ENCODE measurements at regions not wholly inside any gene's neighbourhood (a gene's known extent, or its start where the extent isn't known, plus 50 kb on each side); places are given as distances from the start of the nearest gene placed in this dataset.

DNA sequence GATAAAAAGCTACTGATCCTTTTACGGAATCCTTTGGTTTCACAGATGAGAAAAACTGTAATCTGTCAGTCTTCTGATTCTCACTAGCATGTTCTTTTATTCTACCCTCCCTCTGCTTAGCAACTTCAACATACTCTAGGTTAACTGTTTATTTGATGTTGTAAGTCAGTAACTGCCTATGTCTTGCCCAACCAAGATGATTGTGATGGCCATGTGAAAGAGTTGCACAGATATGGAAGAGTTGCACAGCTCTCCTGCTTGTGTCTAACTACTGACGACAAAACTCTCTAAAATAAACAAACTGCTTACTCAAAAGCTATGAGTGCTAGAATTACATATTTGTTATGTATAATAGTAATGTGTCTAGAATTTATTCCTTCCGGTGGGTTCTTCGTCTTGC, 227.3 kb upstream of the DAB2 start:
- ChIA-PET CTCF (no interaction called here), POLR2A (ENCODE audit: low non-redundant PET) (no interaction called here)
- intact Hi-C loops (cut with micrococcal nuclease; ENCODE audit: unreplicated experiment): no loop called here
- Histone ChIP-seq H3K9me3 (ENCODE audit: low read depth, low read length, poor library complexity, severe bottlenecking) (no peaks in the 10 kb centered on the region), H3K27me3 (replicated peaks; ENCODE audit: insufficient read depth, low read depth, low read length, poor library complexity) (peaks cover 17% of the 10 kb centered on the region), H3K27ac (ENCODE audit: low read depth, low read length, poor library complexity, severe bottlenecking) (no peak overlapping the region), H3K36me3 (ENCODE audit: insufficient read depth, low read length, poor library complexity, severe bottlenecking) (no peaks in the 10 kb centered on the region), H3K4me1 (ENCODE audit: insufficient read depth, low read length, poor library complexity, severe bottlenecking) (peaks cover 4% of the 10 kb centered on the region), H3K4me3 (ENCODE audit: low read depth, low read length, poor library complexity, severe bottlenecking) (no peak overlapping the region)
- TF ChIP-seq, protein P1, sequence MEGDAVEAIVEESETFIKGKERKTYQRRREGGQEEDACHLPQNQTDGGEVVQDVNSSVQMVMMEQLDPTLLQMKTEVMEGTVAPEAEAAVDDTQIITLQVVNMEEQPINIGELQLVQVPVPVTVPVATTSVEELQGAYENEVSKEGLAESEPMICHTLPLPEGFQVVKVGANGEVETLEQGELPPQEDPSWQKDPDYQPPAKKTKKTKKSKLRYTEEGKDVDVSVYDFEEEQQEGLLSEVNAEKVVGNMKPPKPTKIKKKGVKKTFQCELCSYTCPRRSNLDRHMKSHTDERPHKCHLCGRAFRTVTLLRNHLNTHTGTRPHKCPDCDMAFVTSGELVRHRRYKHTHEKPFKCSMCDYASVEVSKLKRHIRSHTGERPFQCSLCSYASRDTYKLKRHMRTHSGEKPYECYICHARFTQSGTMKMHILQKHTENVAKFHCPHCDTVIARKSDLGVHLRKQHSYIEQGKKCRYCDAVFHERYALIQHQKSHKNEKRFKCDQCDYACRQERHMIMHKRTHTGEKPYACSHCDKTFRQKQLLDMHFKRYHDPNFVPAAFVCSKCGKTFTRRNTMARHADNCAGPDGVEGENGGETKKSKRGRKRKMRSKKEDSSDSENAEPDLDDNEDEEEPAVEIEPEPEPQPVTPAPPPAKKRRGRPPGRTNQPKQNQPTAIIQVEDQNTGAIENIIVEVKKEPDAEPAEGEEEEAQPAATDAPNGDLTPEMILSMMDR (conservative IDR thresholded peaks at IDR 0.05; ENCODE audit: low read depth, low read length): no peak
- no peak for TF ChIP-seq EZH2 (IDR thresholded peaks at IDR 0.05; ENCODE audit: borderline replicate concordance, low read depth, low read length, poor library complexity, severe bottlenecking)
- no TSS peak for BruUV-seq (replicated peaks)
- DNase-seq (ENCODE audit: low spot score): no peak

DNA sequence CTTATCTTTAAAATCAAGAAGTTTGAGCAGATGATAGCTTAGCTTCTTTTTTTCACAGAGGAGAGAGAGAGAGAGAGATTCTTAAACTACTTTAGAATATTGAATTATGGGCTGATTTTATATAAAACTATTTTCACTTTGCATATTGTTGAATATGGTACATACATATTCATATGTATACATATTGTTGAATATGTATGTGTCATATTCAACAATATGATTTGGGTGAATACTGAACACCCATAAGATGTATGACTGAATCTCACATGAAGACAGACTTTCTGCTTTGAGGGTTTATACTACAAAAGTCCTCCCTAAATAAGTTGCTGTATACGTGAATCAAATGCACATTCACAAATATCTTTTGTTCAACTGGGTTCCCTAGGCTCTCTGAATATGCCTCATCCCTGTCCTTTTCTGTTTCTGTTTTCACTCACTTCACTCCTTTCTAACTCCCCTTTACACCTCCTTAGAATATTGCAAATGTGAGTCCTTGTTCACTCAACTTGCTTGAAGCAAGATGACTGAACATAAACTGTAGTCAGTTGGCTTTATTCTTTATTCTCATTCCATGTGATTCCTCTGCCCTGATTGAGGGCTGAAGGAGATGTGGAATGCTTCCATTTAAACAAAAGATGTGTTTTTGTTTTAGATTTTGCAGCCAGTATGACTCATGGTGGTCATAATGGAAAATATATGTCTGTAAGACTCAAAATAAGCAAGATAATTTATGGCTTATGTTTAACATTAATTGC, 225.4 kb upstream of the DAB2 start:
- no TSS peak for BruUV-seq (replicated peaks)
- no peak overlapping the region for H3K4me3 ChIP-seq (ENCODE audit: low read depth, low read length, poor library complexity, severe bottlenecking)
- ChIA-PET CTCF (no interaction called here), POLR2A (ENCODE audit: low non-redundant PET) (no interaction called here)
- DNase-seq (ENCODE audit: low spot score): no peak
- intact Hi-C loops (cut with micrococcal nuclease; ENCODE audit: unreplicated experiment): no loop called here
- H3K4me1 ChIP-seq (ENCODE audit: insufficient read depth, low read length, poor library complexity, severe bottlenecking): peaks cover 4% of the 10 kb centered on the region
- no peak overlapping the region for H3K27ac ChIP-seq (ENCODE audit: low read depth, low read length, poor library complexity, severe bottlenecking)
- no peaks in the 10 kb centered on the region for H3K9me3 ChIP-seq (ENCODE audit: low read depth, low read length, poor library complexity, severe bottlenecking)
- no peaks in the 10 kb centered on the region for H3K36me3 ChIP-seq (ENCODE audit: insufficient read depth, low read length, poor library complexity, severe bottlenecking)
- peaks cover 6% of the 10 kb centered on the region for H3K27me3 ChIP-seq (replicated peaks; ENCODE audit: insufficient read depth, low read depth, low read length, poor library complexity)
- TF ChIP-seq, protein P1 (conservative IDR thresholded peaks at IDR 0.05; ENCODE audit: low read depth, low read length): no peak
- no peak for TF ChIP-seq EZH2 (IDR thresholded peaks at IDR 0.05; ENCODE audit: borderline replicate concordance, low read depth, low read length, poor library complexity, severe bottlenecking)

DNA sequence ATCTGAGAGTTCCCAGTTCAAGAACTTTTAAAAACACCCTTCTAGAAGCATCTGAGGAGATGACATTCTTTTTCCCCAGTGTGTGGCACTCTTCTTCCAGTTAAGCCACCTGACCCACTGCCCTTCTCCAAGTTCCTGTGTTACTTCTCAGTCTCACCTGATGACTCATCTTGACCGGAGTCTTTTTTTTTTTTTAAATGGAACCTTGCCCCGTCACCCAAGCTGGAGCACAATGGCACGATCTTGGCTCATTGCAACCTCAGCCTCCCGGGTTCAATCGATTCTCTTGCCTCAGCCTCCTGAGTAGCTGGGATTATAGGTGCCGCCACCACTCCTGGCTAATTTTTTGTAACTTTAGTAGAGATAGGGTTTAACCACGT, 224.1 kb upstream of the DAB2 start:
- Histone ChIP-seq H3K4me1 (ENCODE audit: insufficient read depth, low read length, poor library complexity, severe bottlenecking) (peaks cover 4% of the 10 kb centered on the region), H3K27me3 (replicated peaks; ENCODE audit: insufficient read depth, low read depth, low read length, poor library complexity) (peaks cover 6% of the 10 kb centered on the region), H3K36me3 (ENCODE audit: insufficient read depth, low read length, poor library complexity, severe bottlenecking) (no peaks in the 10 kb centered on the region), H3K9me3 (ENCODE audit: low read depth, low read length, poor library complexity, severe bottlenecking) (no peaks in the 10 kb centered on the region), H3K4me3 (ENCODE audit: low read depth, low read length, poor library complexity, severe bottlenecking) (no peak overlapping the region), H3K27ac (ENCODE audit: low read depth, low read length, poor library complexity, severe bottlenecking) (no peak overlapping the region)
- no peak for DNase-seq (ENCODE audit: low spot score)
- intact Hi-C loops (cut with micrococcal nuclease; ENCODE audit: unreplicated experiment): no loop called here
- POLR2A ChIA-PET (ENCODE audit: low non-redundant PET): no interaction called here
- no TSS peak for BruUV-seq (replicated peaks)
- TF ChIP-seq, protein P1 (conservative IDR thresholded peaks at IDR 0.05; ENCODE audit: low read depth, low read length): no peak
- no peak for TF ChIP-seq EZH2 (IDR thresholded peaks at IDR 0.05; ENCODE audit: borderline replicate concordance, low read depth, low read length, poor library complexity, severe bottlenecking)
- CTCF ChIA-PET: interaction anchor here (0.6 kb wide), 1 partner anchor 235 kb away, joined by 4 read pairs; no protein-coding TSS in a partner anchor

Measured in A673 (cell line).